Skeletal muscle cell (primary cell): ENCODE measurements at regions not wholly inside any gene's neighbourhood (a gene's known extent, or its start where the extent isn't known, plus 50 kb on each side); places are given as distances from the start of the nearest gene placed in this dataset.

ENCODE experiments used
- DNase-seq: peaks from one replicate; pipeline ENCODE4 v3.0.0-alpha.2; 2010; ENCODE audit warnings: low read depth
- H3K4me3 ChIP-seq: 2 replicates; pipeline ENCODE4 v1.5.1; 2011; ENCODE audit warnings: low read depth, mild to moderate bottlenecking, control low read depth, low read length, moderate library complexity

DNA sequence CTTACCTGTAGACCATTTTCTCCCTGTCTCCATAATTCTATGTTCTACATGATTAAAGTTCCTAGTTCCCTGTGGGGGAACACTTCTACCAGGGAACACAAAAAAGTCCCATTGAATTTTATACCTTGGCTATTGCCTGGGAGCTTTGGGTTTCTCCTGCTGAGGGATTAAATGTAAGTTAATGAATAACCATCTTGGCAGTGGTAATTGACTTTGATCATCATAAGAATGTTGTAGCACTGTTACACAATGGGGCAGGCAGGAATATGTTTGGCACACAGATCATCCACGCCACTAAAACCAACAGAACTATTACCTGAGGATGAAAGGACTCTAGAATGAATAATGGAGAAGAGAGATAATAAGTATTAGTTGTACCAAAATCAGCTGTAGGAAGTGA is 1106.2 kb upstream of the GJE1 start:
- DNase-seq = no peak
- no peak overlapping the region for H3K4me3 ChIP-seq

DNA sequence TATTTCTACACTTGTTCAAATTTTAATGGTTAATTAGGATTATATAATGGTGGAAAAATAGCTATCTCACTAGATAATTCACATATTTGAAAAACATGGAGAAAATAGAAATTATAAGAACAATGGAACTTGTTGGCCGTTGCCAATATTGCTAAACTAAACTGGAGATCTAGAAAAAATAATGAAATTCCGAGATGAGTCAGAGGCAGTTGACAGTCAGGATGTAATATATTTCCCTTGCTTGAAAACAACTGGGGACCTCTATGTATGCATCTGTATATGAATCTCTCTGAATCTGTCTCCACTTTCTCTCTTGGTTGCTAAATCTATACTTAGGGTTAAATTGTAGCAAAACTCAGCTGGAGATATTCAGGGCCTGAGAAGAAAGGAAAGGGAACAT is 1108.2 kb upstream of the GJE1 start:
- DNase-seq = peak; percentile 10
- H3K4me3 ChIP-seq = no peak overlapping the region

DNA sequence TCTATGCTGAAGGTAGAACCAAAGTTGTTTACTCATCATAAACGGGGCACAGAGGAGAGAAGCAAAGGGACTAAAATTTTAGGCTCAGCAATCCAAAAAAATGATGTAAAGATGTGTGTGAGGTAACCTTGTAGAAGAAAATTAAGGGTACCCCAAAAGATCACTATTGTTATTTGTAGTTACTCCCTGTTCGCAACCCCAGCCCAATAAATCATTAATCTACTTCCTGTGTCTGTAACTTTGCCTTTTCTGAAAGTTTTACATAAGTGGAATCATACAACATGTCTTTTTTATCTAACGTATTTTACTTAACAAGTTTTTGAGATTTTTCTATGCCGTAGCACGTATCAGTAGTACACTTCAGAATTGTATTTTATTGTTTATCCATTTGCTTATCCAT is 1114.8 kb upstream of the GJE1 start:
- no peak for DNase-seq
- no peak overlapping the region for H3K4me3 ChIP-seq

DNA sequence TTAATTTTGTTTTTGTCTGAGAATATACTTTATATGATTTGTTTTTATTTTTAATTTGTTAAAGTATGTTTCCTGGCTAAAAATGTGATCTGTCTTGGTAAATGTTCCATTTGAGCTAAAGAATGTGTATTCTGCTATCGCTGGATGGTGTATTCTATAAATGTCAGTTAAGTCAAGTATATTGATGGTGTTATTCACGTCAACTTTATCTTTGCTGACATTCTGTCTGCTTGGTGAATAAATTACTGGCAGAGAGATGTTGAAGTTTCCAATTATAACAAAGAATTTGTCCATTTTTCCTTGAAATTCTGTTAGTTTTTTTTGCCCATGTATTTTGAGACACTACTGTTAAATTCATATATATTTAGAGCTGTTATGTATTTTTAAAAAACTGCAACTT is 1131.8 kb upstream of the GJE1 start:
- H3K4me3 ChIP-seq = no peak overlapping the region
- DNase-seq = no peak

DNA sequence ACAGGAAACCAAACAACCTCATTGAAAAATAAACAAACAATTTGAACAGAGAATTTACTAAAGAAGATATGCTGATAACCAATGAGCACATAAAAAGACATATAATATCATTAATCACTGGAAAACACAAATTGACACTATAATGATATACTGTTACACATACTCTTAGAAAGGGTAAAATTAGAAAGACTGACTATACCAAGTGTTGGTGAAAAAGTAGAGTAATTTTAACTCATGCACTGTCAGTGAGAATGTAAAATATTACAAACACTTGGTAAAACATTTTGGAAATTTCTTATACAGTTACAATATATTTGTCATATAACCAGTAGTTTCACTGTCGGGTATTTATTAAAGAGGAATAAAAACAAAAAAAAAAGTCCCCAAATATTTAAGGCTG is 1139.2 kb upstream of the GJE1 start:
- DNase-seq = no peak
- H3K4me3 ChIP-seq = no peak overlapping the region

DNA sequence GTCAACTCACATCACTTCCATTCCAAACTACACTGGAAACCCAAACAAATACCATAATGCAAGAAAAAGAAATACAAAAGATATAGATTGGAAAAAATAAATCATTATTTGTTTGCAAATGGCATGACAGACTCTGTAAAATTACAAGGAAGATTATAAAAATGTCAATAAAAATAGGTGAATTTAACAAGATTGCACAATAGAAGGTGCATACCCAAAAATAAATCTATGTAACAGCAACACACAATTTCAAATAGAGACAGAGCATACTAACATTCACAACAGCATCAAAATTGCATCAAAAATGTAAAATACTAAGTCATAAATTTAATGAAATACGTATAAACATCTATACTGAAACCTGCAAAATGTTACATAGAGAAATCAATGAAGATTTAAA is 1140.0 kb upstream of the GJE1 start:
- H3K4me3 ChIP-seq = no peak overlapping the region
- no peak for DNase-seq

DNA sequence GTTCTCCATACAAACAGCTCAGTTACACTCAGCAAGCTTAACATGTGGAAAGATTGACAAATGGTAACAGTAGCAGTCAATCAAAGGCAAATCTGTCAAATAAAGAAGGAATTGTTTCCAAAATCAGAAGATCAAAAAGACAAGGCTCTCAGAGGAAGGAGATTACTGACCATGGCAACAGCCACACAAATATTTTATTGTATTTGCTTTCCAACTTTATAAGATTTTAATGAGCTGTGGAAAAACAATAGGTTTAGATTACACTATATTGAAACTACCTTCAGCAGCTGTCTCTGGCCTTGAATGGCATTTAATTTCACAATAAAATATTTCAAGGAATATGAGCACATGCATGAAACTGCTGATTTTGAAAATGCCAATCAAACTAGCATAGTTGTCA is 1143.9 kb upstream of the GJE1 start:
- DNase-seq = no peak
- no peak overlapping the region for H3K4me3 ChIP-seq

DNA sequence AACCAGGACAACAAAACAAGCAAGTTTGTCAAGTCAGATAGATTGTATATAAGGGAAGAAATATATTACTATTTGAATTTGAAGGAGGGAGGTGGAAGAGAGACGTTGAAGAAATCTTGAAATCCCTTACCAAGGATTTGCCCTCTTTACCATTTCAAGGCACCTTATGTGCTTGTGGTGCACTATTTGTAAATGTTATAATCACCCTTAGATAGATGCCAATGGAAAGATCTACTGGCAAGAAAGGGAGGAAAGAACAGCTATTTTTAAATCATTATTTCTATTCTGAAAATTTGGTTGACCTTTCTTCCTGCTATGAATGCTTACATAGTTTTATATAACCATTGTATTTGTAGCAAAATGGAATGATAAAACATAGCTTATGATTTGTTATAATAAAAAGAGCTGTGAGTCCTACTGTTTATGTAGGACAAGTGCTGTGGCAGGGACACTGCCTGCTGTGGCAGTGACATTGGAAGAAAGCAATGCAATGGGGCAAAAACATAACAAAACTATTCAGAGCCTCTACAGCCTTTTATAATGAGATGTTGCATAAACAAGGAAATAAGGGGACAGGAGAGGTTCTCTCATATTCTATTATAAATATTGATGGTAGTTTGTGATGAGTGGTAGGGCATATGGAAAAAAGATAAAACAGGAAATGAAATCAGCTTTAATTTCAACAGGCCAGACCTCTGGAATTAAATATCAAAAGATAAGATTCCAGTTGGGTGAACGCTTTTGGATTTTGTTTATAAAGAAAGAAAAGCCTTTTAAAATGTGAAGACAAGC is 1145.2 kb upstream of the GJE1 start:
- H3K4me3 ChIP-seq = no peak overlapping the region
- DNase-seq = no peak

DNA sequence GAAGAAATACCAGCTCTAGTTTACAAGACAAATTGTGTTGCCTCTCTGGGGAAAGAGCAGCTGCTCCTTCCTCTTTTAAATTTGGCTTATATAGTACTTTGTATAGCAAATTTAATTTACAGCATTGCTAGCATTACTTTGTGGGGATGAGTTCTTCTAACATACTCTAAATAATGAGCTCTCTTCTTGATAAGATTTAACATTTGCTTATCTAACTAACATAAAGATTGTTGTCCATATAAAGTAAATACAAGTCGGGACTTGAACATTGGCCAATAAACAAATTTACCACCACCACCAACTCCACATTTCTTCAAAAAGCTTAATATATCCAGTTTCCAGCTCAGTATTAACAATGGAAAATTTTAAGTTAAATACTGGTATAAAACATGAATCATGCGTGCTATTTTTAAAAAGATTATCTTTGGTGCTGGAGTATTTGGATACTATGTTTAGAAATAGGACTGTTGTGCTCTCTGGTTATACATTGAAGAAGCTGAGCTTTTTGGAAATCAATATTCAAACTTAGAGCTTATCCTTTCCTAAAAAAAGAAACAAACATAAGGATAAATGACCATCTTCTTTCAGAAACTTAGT is 1146.9 kb upstream of the GJE1 start:
- no peak overlapping the region for H3K4me3 ChIP-seq
- DNase-seq = no peak

DNA sequence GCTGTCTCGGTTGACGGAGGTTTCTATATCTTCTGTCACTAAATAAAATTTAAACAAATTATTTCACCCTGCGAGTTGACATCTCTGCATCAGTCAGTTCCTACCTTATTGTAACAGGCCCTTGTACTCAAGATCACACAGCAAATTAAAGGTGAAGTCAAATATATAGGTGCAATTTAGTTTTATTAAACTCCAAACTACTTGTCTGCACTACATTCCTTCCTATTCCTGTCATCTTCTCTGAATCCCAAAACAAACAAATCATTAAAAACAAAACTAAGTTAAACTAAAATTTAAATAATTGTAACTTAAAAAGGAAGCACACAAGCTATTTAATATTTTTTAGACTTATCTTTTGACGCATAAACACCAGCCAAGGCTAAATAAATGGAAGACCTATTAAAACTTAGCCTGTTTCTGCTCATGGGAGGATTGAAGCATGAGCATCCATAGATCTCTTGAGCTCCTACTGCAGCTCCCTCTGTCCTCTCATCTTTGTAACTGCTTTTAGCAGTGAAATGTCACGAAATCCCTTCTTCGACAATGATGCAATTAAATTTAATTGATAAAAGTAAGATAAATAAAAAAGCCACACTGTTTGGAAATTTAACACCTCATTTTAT is 1152.3 kb upstream of the GJE1 start:
- no peak overlapping the region for H3K4me3 ChIP-seq
- no peak for DNase-seq

DNA sequence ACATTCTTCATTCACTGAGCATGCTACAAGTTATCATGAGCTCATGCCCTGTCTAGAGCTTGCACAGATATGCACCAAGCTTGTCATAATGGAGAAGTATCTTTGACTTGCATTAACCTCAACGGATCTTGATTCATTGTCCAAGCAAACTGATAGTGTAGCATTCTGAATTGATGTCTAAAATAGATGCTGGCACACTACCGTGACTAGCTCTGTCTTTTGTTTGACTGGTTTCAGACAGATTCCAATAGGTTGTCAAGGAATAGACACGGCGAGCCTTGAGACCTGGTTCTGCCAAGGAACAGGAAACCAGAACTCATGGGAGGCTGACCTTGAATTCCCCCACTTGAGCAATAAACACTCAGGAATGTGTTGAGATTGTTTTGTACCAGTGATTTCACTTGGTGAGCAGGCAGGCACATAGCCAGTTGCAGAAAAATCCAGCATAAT is 1153.1 kb upstream of the GJE1 start:
- DNase-seq = peak; percentile 90
- no peak overlapping the region for H3K4me3 ChIP-seq

DNA sequence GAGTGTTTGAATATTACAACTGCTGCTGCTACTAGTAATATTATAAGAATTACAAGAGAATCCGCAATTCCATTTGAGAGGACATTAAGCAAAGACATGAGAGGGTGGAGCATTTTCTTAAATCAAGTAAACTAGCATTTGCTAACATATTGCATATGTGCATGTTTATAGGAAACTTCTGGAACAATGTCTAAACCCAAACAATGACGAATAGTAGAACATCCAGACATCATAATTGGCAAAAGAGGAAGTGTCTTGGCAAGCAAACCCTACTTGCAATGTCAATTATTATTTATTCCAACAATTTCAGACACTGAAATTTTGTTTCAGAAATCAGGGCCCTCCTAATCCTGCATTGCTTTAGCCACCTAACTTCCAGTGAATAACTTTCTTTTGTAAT is 1155.3 kb upstream of the GJE1 start:
- H3K4me3 ChIP-seq = no peak overlapping the region
- peak; percentile 57 for DNase-seq

DNA sequence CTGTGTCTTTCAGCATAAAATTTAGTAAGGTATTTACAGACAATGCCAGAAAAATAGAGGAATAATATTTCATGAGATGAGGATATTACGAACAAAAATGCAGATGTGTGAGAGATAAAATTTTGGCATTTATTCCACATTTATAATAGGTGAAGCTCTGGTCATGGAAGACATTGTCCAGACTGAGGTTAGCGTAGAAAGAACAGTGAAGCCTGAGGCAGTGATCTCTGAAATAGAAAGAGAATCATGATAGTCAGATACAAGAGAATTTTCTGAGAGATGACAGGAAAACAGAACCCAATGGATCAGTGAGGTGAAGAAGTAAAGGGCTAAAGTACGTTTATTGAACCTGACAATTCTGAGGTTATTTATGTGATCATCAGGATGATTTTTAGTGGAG is 1155.9 kb upstream of the GJE1 start:
- H3K4me3 ChIP-seq = no peak overlapping the region
- DNase-seq = no peak

DNA sequence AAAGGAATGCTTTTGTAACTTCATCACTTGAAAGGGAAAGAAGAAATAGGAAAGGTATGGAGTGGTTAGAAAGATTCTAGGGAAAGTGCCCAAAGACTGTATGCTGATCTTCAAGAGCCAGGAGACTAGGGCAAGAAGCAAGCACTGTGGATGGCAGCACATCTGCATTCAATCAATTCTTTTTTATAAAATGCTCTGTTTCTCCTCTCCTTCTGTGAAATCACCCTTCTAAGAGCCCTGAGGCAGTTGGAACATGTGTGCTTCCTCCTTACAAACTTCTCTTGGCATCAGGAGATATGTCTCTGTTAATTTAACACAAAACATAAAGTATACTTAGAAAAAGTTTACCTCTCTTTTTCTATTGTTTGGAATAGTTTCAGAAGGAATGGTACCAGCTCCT is 1162.2 kb upstream of the GJE1 start:
- no peak overlapping the region for H3K4me3 ChIP-seq
- DNase-seq = no peak

DNA sequence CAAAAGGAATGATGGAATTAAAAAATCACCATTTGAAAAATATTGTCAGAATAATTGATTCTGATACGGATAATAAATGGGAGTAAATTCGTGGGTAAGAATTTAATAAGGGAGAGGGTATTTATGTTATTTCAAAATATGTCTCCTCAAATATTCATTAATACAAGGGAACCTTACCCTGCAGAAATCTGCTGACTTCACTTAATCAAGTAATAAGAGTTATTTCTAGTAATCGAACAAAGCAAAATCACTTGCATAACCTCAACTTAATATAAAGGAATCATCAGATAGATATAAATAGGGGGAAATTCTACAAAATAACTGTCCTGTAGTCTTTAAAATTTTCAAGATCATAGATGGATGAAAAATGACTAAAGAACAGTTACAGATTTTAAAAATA is 1164.7 kb upstream of the GJE1 start:
- no peak for DNase-seq
- no peak overlapping the region for H3K4me3 ChIP-seq

DNA sequence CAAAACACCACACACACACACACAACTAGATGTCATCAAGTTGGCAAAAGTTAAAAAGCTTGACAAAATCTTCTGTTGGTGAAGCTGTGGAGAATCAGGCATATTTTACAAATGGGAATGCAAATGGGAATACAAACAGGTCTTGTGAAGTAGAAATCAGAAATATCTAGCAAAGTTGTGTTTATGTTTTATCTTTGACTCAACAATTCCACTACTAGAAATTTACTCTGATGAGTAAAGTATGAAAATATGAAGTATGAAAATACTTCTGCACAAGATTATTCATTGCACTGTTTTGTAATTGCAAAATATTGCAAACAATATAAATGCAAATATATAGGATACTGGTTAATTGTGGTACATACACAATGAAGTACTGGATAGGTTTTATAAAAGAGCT is 1166.0 kb upstream of the GJE1 start:
- no peak for DNase-seq
- H3K4me3 ChIP-seq = no peak overlapping the region

DNA sequence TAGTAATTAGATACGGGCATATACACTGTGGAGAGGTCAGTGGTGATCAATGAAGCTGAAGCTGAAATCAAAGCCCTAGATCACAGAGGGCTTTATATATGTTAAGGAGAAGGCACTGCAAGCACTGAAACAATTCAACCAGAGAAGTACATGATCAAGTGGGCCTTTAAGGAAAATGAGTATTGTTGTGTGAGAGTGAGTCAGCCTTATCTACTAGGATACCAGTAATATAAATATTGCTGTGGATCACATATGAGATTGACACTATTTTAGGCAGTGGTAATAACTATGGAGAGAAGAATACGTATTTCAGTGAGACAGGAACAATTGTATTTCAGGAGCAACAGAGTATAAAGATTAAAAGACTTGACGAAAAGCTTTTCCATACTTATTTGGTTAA is 1172.2 kb upstream of the GJE1 start:
- H3K4me3 ChIP-seq = no peak overlapping the region
- DNase-seq = no peak

DNA sequence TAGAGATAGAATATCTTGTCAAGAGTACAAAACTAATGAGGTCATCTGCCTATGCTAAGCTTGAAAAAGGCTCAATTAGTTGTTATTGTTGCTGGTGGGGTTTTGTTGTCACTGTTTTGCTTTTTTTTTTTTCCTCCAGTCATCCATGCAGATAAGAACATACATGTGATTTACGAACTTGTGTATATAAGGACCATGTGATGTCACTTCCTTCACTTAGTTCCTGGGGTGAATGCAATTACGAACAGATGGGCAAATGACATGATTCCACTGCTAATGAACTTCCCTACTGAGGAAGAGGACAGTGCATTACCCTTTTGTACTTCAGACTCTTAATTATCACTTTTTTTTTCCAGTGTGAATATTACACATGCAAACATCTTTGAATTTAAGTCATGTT is 1175.3 kb upstream of the GJE1 start:
- no peak overlapping the region for H3K4me3 ChIP-seq
- no peak for DNase-seq

DNA sequence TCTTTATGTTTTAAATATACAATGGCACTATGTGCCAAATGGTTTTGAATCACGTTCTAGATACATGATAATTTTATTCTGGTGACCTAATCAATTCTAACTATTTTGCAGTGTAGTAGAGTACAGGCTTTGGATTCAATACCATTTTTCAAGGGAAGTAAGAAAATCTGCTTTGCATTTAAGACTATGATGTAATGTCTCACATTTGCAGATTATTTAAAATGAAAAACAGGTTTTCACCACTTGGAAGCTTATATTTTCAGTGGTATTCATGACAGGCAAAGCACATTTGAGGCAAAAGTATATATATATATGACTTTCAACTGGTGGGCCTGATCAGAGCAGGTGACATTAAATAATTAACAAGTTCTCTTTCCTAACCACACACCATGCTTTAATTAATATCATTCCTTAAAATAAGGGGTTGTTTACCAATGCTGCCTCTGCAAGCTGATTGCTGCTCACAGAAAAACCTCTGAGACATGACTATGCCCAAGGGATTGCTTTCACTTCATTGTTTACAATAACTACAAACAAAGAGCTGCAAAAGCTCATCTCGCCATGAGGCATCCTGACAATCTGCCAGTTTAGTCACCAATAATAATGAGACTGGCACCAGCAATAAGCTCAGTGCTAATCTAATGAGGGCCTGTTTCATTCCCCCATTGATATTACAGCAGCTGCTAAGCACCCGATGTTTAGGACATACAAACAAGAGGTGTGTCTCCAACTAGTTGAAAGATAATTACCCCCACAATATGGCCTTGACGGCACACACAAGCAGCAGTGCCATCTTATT is 1176.0 kb upstream of the GJE1 start:
- no peak overlapping the region for H3K4me3 ChIP-seq
- DNase-seq = no peak

DNA sequence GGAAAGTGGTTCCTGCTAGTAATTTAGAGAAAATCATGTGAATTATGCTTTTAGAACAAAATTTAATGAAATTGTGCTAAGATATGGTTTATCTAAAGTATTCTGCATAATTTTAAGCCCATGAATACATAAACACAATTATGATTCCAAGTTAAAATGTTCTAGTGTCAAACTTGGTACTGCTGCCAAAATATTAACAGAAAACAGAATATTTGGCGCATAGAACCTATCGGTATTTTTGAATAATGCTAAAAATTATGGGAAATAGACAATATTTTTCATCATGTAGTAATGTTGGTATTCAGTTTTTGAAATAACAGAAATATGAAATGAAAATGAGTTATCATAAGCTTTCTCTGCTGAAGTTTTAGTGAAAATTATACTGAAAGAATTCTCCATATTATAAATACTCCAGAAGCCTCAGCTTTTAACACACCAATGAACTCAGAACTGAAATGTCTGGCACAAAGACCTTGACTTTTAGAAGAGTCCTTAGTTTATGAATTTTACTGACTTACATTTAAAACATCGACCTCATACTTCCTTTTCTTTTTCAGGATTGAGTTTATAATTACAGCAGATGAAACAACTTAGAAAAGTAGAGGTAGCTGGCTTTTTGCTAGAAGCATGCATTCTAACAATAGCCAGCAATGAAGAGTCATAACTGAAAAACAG is 1192.3 kb upstream of the GJE1 start:
- no peak overlapping the region for H3K4me3 ChIP-seq
- DNase-seq = no peak
